IMR-90 (cell line): ENCODE measurements at regions not wholly inside any gene's neighbourhood (a gene's known extent, or its start where the extent isn't known, plus 50 kb on each side); places are given as distances from the start of the nearest gene placed in this dataset.

Experiments
- CEBPB ChIP-seq: IDR thresholded peaks from 2 replicates; pipeline ENCODE4 v1.6.1; 2012; ENCODE audit warnings: low read depth, low read length, improper control_type of control experiment
- POLR2A ChIP-seq: IDR thresholded peaks from 2 replicates; pipeline ENCODE4 v1.6.1; 2012; ENCODE audit warnings: mild to moderate bottlenecking, low read depth, low read length
- RAD21 ChIP-seq: IDR thresholded peaks from 2 replicates; pipeline ENCODE4 v1.6.1; 2012; ENCODE audit warnings: low read length, improper control_type of control experiment
- RFX5 ChIP-seq: IDR thresholded peaks from 2 replicates; pipeline ENCODE4 v1.8.0; 2012; ENCODE audit warnings: low read depth, mild to moderate bottlenecking, low read length, moderate library complexity
- TF ChIP-seq, protein P1 (sequence below): conservative IDR thresholded peaks from 2 replicates; pipeline ENCODE4 v1.5.1; 2012; ENCODE audit warnings: mild to moderate bottlenecking, low read depth, low read length, improper control_type of control experiment

DNA sequence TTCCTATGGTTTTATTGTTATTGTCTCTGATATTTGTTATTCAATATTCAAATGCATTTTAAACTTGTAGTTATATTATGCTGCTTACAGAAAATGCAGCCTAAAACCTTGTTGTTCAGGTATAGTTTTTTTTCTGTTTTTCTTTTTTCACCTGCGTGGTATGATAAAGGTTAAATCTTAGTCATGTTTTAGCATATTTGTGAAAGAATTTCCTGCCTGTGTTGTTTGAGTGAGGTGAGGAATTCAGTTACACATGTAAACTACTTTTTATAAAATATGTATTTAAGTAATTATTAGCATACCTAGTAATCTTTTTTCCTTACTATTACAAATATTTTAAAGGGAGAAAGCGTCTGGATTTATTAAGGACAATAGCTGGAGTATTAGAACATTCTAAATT, 90.0 kb upstream of the NAALADL2 start:
- TF ChIP-seq, protein P1, sequence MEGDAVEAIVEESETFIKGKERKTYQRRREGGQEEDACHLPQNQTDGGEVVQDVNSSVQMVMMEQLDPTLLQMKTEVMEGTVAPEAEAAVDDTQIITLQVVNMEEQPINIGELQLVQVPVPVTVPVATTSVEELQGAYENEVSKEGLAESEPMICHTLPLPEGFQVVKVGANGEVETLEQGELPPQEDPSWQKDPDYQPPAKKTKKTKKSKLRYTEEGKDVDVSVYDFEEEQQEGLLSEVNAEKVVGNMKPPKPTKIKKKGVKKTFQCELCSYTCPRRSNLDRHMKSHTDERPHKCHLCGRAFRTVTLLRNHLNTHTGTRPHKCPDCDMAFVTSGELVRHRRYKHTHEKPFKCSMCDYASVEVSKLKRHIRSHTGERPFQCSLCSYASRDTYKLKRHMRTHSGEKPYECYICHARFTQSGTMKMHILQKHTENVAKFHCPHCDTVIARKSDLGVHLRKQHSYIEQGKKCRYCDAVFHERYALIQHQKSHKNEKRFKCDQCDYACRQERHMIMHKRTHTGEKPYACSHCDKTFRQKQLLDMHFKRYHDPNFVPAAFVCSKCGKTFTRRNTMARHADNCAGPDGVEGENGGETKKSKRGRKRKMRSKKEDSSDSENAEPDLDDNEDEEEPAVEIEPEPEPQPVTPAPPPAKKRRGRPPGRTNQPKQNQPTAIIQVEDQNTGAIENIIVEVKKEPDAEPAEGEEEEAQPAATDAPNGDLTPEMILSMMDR = no peak
- TF ChIP-seq POLR2A (no peak), CEBPB (no peak), RAD21 (no peak), RFX5 (no peak)
